Activated CD8-positive, alpha-beta T cell treated with anti-CD3 and anti-CD28 coated beads for 36 hours (primary cell): ENCODE measurements at regions not wholly inside any gene's neighbourhood (a gene's known extent, or its start where the extent isn't known, plus 50 kb on each side); places are given as distances from the start of the nearest gene placed in this dataset.
"Not testable (repeated sequence)": the region's sequence is repeated elsewhere in the genome, so short reads cannot be mapped to it uniquely, and the experiment has no call there.

ENCODE experiments used
- ATAC-seq: fragments of 200-7000 bp; cut with Tn5 transposase; one replicate; pipeline ENCODE4 v1.10.0; 2021; ENCODE audit warnings: mild to moderate bottlenecking, moderate library complexity
- CTCF ChIA-PET: fragments of 350-600 bp; sonication (Branson Sonifier 250); formaldehyde crosslinking; loops from one replicate; lab custom pipeline; 2021; ENCODE audit warnings: antibody characterized with exemption; lab: Charles Lee
- POLR2A ChIA-PET: fragments of 350-600 bp; sonication (Branson Sonifier 250); formaldehyde crosslinking; loops from one replicate; lab custom pipeline; 2021; ENCODE audit warnings: antibody characterized with exemption; lab: Charles Lee
- DNase-seq: peaks from one replicate; pipeline ENCODE4 v3.0.0-alpha.2; 2020
- H3K27ac Mint-ChIP-seq: one replicate; pipeline ENCODE4 v1.8.0; 2021; ENCODE audit warnings: mild to moderate bottlenecking, mixed read lengths
- H3K27me3 Mint-ChIP-seq: one replicate; pipeline ENCODE4 v1.8.0; 2021; ENCODE audit warnings: mixed read lengths
- H3K36me3 Mint-ChIP-seq: one replicate; pipeline ENCODE4 v1.8.0; 2021; ENCODE audit warnings: low read depth, mixed read lengths
- H3K4me1 Mint-ChIP-seq: one replicate; pipeline ENCODE4 v1.8.0; 2021; ENCODE audit warnings: low read depth, mixed read lengths
- H3K4me3 Mint-ChIP-seq: one replicate; pipeline ENCODE4 v1.8.0; 2021; ENCODE audit warnings: mild to moderate bottlenecking, moderate library complexity, mixed read lengths
- H3K9me3 Mint-ChIP-seq: one replicate; pipeline ENCODE4 v1.8.0; 2021; ENCODE audit warnings: mixed read lengths
- intact Hi-C: fragments of 100-400 bp; cut with micrococcal nuclease; formaldehyde crosslinking; loops from one replicate; pipeline ENCODE4 v1.10.0; 2022
- TF ChIP-seq, protein P1 (sequence below): fragments of 200-600 bp; IDR thresholded peaks from one replicate; pipeline ENCODE4 v1.8.0; 2022; ENCODE audit warnings: antibody characterized with exemption, mild to moderate bottlenecking

DNA sequence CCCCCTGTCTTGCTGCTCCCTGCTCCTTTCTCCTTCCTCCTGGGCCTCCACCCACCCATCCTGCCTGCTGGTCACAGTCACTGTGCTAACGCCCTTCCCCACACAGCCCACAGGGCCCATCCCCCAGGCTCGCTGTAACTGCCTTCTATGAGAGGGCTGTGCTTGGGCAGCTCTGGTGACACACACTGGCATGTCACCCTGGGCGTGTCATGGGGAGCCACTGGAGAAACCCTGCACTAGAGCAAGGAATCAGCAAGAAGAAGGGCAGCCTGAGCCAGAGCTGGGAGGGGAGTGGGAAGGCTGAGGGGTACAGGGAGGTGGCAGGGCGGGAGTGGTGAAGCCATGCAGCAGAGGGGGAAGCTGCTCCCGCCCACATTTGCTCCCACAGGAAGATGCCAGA, 128.4 kb upstream of the FOXD4L5 start:
- H3K27ac Mint-ChIP-seq, H3K27me3 Mint-ChIP-seq, H3K4me1 Mint-ChIP-seq, H3K4me3 Mint-ChIP-seq, DNase-seq, ATAC-seq, CTCF ChIA-PET, H3K36me3 Mint-ChIP-seq, intact Hi-C loops, POLR2A ChIA-PET: not testable (repeated sequence)
- H3K9me3 Mint-ChIP-seq, result peaks cover 28% of the 10 kb centered on the region

DNA sequence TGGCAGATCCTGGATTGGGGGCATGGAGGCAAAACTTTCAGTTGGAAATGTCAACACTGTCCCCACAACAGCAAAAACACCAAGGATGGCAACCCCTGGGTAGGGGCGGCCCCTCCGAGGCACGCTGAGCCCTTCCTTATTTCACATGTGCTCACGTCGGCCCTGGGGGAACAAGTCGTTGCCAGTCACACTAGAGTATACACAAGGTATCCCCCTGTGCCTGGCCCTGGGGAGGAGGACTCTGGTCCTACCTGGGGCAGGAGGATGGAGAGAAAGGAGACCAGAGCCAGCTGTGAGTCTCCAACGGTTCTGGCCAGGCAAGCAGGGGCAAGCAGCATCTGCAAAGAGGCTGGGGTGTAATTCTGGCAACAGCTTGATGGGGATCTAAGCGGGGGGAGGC, 126.9 kb upstream of the FOXD4L5 start:
- no peaks in the 10 kb centered on the region for H3K36me3 Mint-ChIP-seq

DNA sequence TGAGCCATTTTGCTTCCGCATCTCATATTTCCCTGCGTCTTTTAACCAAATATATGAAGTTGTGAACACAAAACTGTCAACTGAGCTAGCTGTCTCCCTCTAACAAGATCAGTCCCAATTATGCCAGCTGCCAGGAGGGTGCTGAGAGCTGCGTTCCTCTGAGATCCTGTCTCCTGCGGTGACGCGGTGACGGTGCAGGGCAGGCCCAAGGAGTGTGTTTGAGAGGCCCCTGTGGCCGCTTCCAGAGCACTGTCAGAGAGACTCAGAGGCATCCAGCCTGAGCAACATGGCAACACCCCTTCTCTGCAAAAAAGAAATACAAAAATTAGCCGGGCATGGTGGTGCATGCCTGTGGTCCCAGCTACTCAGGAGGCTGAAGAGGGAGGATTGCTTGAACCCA, 126.3 kb upstream of the FOXD4L5 start:
- DNase-seq (no peak), ATAC-seq (no peak)
- ChIA-PET POLR2A (no interaction called here), CTCF (no interaction called here)
- TF ChIP-seq, protein P1, sequence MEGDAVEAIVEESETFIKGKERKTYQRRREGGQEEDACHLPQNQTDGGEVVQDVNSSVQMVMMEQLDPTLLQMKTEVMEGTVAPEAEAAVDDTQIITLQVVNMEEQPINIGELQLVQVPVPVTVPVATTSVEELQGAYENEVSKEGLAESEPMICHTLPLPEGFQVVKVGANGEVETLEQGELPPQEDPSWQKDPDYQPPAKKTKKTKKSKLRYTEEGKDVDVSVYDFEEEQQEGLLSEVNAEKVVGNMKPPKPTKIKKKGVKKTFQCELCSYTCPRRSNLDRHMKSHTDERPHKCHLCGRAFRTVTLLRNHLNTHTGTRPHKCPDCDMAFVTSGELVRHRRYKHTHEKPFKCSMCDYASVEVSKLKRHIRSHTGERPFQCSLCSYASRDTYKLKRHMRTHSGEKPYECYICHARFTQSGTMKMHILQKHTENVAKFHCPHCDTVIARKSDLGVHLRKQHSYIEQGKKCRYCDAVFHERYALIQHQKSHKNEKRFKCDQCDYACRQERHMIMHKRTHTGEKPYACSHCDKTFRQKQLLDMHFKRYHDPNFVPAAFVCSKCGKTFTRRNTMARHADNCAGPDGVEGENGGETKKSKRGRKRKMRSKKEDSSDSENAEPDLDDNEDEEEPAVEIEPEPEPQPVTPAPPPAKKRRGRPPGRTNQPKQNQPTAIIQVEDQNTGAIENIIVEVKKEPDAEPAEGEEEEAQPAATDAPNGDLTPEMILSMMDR, result no peak
- H3K4me1 Mint-ChIP-seq, result no peaks in the 10 kb centered on the region
- no peaks in the 10 kb centered on the region for H3K27me3 Mint-ChIP-seq
- no peak overlapping the region for H3K27ac Mint-ChIP-seq
- H3K36me3 Mint-ChIP-seq, result no peaks in the 10 kb centered on the region
- intact Hi-C loops, result no loop called here
- no peak overlapping the region for H3K4me3 Mint-ChIP-seq
- peaks cover 33% of the 10 kb centered on the region for H3K9me3 Mint-ChIP-seq

More for the DNA sequence above, 126.9 kb upstream of the FOXD4L5 start:
- Mint-ChIP-seq H3K27me3 (no peaks in the 10 kb centered on the region), H3K4me1 (no peaks in the 10 kb centered on the region), H3K9me3 (peaks cover 33% of the 10 kb centered on the region), H3K4me3 (no peak overlapping the region), H3K27ac (no peak overlapping the region)
- ChIA-PET CTCF (no interaction called here), POLR2A (no interaction called here)
- ATAC-seq (no peak), DNase-seq (no peak)
- TF ChIP-seq, protein P1, result no peak
- intact Hi-C loops, result no loop called here

DNA sequence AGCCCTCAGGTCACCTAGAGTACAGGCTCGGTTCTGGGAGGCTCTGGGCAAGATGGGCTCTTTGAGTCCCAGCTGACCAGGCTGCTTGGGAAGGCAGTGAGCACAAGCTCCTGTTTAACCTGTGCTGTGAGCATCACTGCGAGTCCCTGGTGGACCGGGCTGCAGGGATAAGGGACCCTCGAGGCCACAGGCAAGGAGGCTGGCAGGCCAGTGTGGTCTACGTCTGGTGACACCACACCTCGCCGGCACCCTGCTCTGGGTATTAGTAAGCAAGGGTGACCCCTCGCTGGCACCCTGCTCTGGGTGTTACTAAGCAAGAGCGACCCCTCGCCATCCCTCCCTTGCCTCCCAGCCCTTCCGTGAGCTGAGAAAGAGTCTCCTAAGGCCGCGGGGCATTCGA, 125.9 kb upstream of the FOXD4L5 start:
- TF ChIP-seq, protein P1, result no peak
- DNase-seq (no peak), ATAC-seq (no peak)
- ChIA-PET CTCF (no interaction called here), POLR2A (no interaction called here)
- Mint-ChIP-seq H3K9me3 (peaks cover 33% of the 10 kb centered on the region), H3K4me1 (no peaks in the 10 kb centered on the region), H3K27ac (no peak overlapping the region), H3K27me3 (no peaks in the 10 kb centered on the region), H3K4me3 (no peak overlapping the region), H3K36me3 (no peaks in the 10 kb centered on the region)
- intact Hi-C loops, result no loop called here

DNA sequence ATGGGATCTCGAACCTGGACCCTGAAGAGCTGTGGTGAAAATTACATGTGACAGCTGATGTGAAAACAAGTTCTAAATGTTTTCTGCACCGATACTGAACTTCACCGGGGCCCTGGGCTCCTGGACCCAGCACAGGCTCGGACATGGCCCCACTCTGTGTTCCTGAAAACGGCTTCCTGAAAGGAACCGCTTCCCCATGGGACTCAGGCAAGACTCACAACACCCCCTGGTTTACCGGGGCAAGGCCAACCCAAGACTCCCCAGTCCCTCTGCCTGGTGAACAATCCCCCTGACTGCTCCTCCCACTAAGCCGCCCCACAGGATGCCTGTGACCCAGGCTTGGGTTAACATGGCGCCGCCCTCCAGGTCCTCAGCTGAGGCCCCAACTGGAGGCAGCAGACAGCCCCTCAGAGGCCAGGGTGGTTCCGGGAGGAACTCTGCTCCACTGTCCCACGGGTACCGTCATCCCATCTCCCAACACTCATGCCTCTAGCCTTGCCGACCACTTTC, 124.5 kb upstream of the FOXD4L5 start:
- ChIA-PET POLR2A (no interaction called here), CTCF (no interaction called here)
- ATAC-seq (no peak), DNase-seq (no peak)
- Mint-ChIP-seq H3K4me3 (no peak overlapping the region), H3K27ac (no peak overlapping the region), H3K27me3 (no peaks in the 10 kb centered on the region), H3K4me1 (no peaks in the 10 kb centered on the region), H3K9me3 (peaks cover 20% of the 10 kb centered on the region), H3K36me3 (no peaks in the 10 kb centered on the region)
- TF ChIP-seq, protein P1, result no peak
- intact Hi-C loops, result no loop called here

DNA sequence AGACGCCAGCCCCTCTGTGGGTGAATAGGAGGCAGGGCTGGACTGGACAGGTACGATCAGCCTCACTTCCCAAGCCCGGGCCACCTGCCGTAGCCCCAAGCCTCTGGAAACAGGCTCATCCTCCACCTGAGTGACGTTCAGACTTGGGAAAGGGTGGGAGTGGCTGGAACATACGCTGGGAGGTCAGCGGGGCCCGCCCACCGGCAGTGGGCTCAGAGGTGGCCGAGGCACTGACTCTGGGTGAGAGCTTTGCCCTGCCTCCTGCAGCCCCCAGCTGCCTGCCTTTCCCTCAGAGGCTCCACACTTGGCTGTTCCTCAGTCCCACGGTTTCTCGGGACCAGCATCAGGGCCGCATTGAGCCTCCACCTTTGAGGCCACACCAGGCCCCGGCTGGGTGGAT, 123.8 kb upstream of the FOXD4L5 start:
- ATAC-seq, H3K27me3 Mint-ChIP-seq, H3K4me3 Mint-ChIP-seq, H3K4me1 Mint-ChIP-seq, CTCF ChIA-PET, DNase-seq, POLR2A ChIA-PET, H3K36me3 Mint-ChIP-seq, intact Hi-C loops, H3K27ac Mint-ChIP-seq: not testable (repeated sequence)
- peaks cover 16% of the 10 kb centered on the region for H3K9me3 Mint-ChIP-seq

DNA sequence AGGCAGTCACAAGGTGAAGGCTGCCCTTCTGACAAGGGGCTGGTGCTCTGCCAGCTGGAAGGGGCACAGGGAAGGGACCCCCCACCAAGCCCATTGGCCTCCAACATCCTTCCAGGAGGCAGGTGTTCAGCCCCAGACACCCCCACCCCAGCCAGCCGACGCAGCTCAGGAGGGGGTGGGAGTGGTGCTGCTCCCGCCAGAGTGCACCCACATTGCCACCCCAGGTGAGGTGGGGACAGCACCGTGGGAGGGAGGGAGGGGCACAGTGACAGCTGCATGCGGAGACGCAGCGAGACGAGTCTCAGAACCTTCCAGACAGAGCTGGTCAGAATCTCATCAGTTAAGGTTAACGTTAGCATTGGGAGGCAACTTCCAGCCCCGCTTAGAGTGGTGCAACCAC, 121.6 kb upstream of the FOXD4L5 start:
- H3K4me3 Mint-ChIP-seq, H3K27ac Mint-ChIP-seq, POLR2A ChIA-PET, DNase-seq, intact Hi-C loops, H3K4me1 Mint-ChIP-seq, H3K36me3 Mint-ChIP-seq, ATAC-seq, H3K27me3 Mint-ChIP-seq, CTCF ChIA-PET: not testable (repeated sequence)
- peaks cover 18% of the 10 kb centered on the region for H3K9me3 Mint-ChIP-seq

DNA sequence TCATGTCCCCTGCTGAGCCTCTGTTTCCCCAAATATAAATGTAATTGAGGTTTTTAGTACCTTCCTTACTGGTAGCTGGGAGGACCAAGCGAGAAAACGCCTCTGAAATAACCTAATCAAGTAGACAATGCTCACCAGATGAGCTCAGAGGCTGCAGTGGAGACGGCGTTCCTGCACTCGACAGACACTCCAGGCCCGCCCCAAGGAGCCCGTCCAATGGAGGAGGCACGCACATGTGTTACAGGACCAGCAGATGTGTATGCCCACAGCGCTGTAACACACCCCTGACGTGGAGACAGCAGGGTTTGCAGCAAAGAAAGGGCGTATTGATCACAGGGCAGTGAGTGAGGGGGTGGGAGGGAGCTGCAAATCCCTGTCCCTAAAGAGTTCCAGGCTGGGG, 120.8 kb upstream of the FOXD4L5 start:
- intact Hi-C loops, ATAC-seq: not testable (repeated sequence)

More for the DNA sequence above, 120.8 kb upstream of the FOXD4L5 start:
- H3K4me3 Mint-ChIP-seq, H3K36me3 Mint-ChIP-seq, H3K27me3 Mint-ChIP-seq, H3K4me1 Mint-ChIP-seq, POLR2A ChIA-PET, CTCF ChIA-PET, H3K27ac Mint-ChIP-seq, DNase-seq: not testable (repeated sequence)
- peaks cover 18% of the 10 kb centered on the region for H3K9me3 Mint-ChIP-seq
